ENCODE measurements at regions not wholly inside any gene's neighbourhood (a gene's known extent, or its start where the extent isn't known, plus 50 kb on each side); places are given as distances from the start of the nearest gene placed in this dataset.

DNA sequence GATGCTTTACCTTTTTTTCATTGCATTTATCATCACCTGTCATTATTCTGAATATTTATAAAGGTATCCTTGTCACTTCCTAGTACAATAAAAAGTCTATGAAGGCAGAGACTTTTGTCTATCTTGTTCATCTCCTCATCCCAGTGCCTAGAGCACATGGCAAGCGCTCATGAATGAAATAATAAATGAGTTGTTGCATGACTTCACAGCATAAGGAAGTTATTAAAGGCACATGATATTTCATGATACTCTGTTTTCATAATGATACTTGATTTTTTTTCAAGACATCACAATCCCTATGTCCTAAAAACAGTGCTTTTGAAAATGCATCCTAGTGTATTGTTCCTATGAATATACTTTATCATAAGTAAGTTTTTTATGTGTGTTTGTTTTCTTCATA lies 310.6 kb upstream of the RSPO3 start:
- H3K4me3 ChIP-seq (ENCODE audit: low read depth, low read length), result no peak overlapping the region
- no peak for DNase-seq (ENCODE audit: low read depth)
- no peak for TF ChIP-seq POLR2A (IDR thresholded peaks at IDR 0.05; ENCODE audit: extremely low read depth, insufficient read length)

DNA sequence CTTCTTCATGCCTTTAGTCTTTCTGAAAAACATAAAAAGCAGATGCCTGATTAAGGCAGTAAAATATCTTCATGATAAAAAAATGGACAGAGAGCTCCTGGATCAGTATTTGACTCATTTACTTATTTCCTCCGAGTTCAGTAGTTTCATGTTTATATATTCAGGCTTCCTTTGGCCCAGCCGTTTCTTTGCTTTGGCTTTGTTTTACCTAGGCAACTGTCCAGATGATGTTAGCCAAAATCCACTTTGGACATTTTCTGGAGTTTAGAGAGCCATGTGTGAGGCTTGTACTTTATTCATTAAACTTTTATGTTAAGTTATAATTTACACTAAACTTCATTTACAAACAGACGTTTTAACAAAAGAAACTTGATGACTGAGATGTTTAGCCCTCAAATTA lies 307.1 kb upstream of the RSPO3 start:
- DNase-seq (ENCODE audit: low read depth), result no peak
- TF ChIP-seq POLR2A (IDR thresholded peaks at IDR 0.05; ENCODE audit: extremely low read depth, insufficient read length) (no peak), MYC (IDR thresholded peaks at IDR 0.05; ENCODE audit: low read depth, low read length) (no peak)
- TF ChIP-seq, protein P1, sequence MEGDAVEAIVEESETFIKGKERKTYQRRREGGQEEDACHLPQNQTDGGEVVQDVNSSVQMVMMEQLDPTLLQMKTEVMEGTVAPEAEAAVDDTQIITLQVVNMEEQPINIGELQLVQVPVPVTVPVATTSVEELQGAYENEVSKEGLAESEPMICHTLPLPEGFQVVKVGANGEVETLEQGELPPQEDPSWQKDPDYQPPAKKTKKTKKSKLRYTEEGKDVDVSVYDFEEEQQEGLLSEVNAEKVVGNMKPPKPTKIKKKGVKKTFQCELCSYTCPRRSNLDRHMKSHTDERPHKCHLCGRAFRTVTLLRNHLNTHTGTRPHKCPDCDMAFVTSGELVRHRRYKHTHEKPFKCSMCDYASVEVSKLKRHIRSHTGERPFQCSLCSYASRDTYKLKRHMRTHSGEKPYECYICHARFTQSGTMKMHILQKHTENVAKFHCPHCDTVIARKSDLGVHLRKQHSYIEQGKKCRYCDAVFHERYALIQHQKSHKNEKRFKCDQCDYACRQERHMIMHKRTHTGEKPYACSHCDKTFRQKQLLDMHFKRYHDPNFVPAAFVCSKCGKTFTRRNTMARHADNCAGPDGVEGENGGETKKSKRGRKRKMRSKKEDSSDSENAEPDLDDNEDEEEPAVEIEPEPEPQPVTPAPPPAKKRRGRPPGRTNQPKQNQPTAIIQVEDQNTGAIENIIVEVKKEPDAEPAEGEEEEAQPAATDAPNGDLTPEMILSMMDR (IDR thresholded peaks at IDR 0.05; ENCODE audit: low read depth, low read length), result no peak
- TF ChIP-seq, protein P2, sequence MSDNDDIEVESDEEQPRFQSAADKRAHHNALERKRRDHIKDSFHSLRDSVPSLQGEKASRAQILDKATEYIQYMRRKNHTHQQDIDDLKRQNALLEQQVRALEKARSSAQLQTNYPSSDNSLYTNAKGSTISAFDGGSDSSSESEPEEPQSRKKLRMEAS (IDR thresholded peaks at IDR 0.05; ENCODE audit: low read depth, low read length), result no peak
- no peak overlapping the region for H3K4me3 ChIP-seq (ENCODE audit: low read depth, low read length)

DNA sequence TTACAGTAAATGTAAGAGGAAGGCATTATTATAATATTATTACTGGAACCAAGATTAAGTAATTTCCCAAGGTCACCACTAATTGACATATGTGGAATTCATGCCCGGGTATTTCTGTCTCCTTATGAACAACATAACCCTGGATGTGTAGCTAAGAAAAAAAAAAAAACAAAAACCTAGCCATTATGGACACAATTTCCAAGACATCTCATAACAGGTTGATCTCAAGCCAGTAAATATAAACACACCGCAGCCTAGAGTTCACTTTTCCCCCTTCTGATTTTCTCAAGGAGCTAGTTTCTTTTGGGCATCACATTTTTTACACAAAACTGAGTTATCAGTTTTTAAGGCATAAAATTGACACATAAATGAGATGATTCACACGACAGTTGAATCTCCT lies 306.5 kb upstream of the RSPO3 start:
- TF ChIP-seq POLR2A (IDR thresholded peaks at IDR 0.05; ENCODE audit: extremely low read depth, insufficient read length), result no peak
- TF ChIP-seq, protein P1 (IDR thresholded peaks at IDR 0.05; ENCODE audit: low read depth, low read length), result no peak
- TF ChIP-seq, protein P2 (IDR thresholded peaks at IDR 0.05; ENCODE audit: low read depth, low read length), result no peak
- no peak for TF ChIP-seq MYC (IDR thresholded peaks at IDR 0.05; ENCODE audit: low read depth, low read length)
- no peak overlapping the region for H3K4me3 ChIP-seq (ENCODE audit: low read depth, low read length)
- DNase-seq (ENCODE audit: low read depth), result no peak

DNA sequence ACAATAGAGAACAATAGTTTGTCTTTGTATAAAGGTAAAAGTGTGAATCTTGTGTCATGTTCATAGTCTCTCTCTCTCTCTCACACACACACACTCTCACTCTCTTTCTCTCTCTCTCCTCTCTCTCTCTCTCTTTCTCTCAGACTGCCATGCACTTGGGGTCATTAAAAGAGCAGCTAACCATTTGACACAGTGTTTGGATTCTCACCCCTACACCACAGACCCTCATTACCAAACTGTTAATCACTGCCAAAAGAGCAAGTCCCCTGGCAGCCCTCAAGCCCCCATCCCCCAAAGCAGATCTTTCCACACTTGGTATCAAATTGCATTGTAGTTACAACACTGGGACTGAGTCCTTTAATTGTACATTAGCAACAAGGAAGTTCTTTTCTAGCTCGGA lies 305.8 kb upstream of the RSPO3 start:
- H3K4me3 ChIP-seq (ENCODE audit: low read depth, low read length), result no peak overlapping the region
- peak; percentile 5 for DNase-seq (ENCODE audit: low read depth)
- TF ChIP-seq MYC (IDR thresholded peaks at IDR 0.05; ENCODE audit: low read depth, low read length), result no peak
- TF ChIP-seq, protein P2 (IDR thresholded peaks at IDR 0.05; ENCODE audit: low read depth, low read length), result no peak

DNA sequence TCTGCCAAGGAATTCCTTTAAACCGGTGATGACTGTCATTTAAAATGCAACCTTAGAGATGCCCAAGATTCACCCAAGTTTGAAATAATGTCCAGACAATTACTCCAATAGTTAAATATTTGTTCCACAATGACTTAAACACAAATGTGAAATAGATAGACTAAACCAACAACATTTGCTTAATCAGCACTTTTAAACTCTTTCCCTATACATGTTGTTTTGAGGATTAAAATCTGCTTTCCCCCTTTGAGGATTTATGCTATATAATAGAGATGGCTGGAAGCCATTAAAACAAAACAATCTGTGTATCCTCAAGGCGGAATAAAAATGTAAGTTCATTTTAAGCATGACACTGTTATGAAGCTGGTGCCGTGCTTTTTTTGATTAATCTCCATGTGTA lies 297.8 kb upstream of the RSPO3 start:
- no peak overlapping the region for H3K4me3 ChIP-seq (ENCODE audit: low read depth, low read length)
- TF ChIP-seq, protein P1 (IDR thresholded peaks at IDR 0.05; ENCODE audit: low read depth, low read length), result no peak
- TF ChIP-seq, protein P2 (IDR thresholded peaks at IDR 0.05; ENCODE audit: low read depth, low read length), result no peak
- no peak for TF ChIP-seq POLR2A (IDR thresholded peaks at IDR 0.05; ENCODE audit: extremely low read depth, insufficient read length)
- no peak for TF ChIP-seq MYC (IDR thresholded peaks at IDR 0.05; ENCODE audit: low read depth, low read length)
- no peak for DNase-seq (ENCODE audit: low read depth)

DNA sequence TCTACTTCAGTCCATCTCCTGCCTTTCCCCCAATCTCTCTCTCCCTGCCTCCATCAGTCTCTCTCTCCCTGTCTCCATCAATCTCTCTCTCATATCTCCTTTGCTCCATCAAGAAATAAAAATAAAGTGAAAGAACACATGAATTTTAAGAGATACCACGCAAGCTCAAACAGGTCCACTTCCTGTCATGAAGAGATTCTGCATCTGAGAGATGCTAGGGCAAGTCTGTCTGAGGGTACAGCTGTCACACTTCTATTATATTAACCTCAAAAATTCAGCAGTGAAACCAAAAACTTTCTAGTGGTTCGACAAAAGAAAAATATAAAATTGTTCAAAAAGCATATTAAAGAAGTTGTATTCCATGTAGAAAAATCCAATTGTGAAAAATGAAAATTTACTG lies 296.8 kb upstream of the RSPO3 start:
- H3K4me3 ChIP-seq (ENCODE audit: low read depth, low read length), result no peak overlapping the region
- DNase-seq (ENCODE audit: low read depth), result no peak
- TF ChIP-seq, protein P2 (IDR thresholded peaks at IDR 0.05; ENCODE audit: low read depth, low read length), result no peak
- no peak for TF ChIP-seq MYC (IDR thresholded peaks at IDR 0.05; ENCODE audit: low read depth, low read length)
- TF ChIP-seq, protein P1 (IDR thresholded peaks at IDR 0.05; ENCODE audit: low read depth, low read length), result no peak

DNA sequence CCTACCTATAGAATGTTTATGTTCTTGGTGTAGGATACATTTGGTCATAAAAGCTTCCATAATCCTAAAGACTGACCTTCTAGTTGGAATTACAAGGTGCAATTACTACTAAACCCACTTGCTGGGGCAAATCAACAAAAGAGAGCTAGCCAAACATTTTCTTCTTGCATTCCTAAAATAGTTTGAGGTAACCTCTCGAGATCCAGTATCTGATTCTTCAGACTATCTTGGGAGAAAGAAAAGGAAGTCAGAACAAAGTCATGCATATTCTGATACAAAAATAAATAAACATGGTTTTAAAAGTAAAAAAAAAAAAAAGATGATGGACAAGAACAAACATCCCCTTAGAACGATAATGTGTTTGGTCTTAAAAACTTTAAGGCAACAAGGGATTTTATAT lies 294.2 kb upstream of the RSPO3 start:
- H3K4me3 ChIP-seq (ENCODE audit: low read depth, low read length), result no peak overlapping the region
- TF ChIP-seq MYC (IDR thresholded peaks at IDR 0.05; ENCODE audit: low read depth, low read length), result no peak
- TF ChIP-seq, protein P2 (IDR thresholded peaks at IDR 0.05; ENCODE audit: low read depth, low read length), result no peak
- TF ChIP-seq POLR2A (IDR thresholded peaks at IDR 0.05; ENCODE audit: extremely low read depth, insufficient read length), result no peak
- TF ChIP-seq, protein P1 (IDR thresholded peaks at IDR 0.05; ENCODE audit: low read depth, low read length), result no peak
- no peak for DNase-seq (ENCODE audit: low read depth)

Measured in NB4 (cell line).